Spleen (tissue), 11 donors: ENCODE measurements at regions not wholly inside any gene's neighbourhood (a gene's known extent, or its start where the extent isn't known, plus 50 kb on each side); places are given as distances from the start of the nearest gene placed in this dataset.

Source experiments
- DNase-seq: peaks from one replicate; pipeline ENCODE4 v3.0.0-alpha.2; 2020
- H3K27ac ChIP-seq, 8 donors: fragments of 200-600 bp; sonication (generic) in 7 of 8; 1 replicate in 4 of 8; 2 replicates in 4 of 8; pipeline versions ENCODE4 v1.5.0 to v1.8.0; 2016 to 2021; ENCODE audit warnings: inconsistent platforms in 4 of 8, mild to moderate bottlenecking in 4 of 8, moderate library complexity in 1 of 8
- H3K27me3 ChIP-seq, 7 donors: fragments of 200-600 bp; sonication (generic) in 6 of 7; replicated peaks in 1 of 7; 1 replicate in 4 of 7; 2 replicates in 3 of 7; pipeline versions ENCODE4 v1.5.0 to v1.8.0; 2016 to 2021; ENCODE audit warnings: inconsistent platforms in 3 of 7, mild to moderate bottlenecking in 1 of 7
- H3K36me3 ChIP-seq, 6 donors: fragments of 200-600 bp; sonication (generic) in 5 of 6; 1 replicate in 4 of 6; 2 replicates in 2 of 6; pipeline versions ENCODE4 v1.5.0 to v1.8.0; 2016 to 2021; ENCODE audit warnings: inconsistent platforms in 2 of 6
- H3K4me1 ChIP-seq, 6 donors: fragments of 200-600 bp; sonication (generic) in 5 of 6; 1 replicate in 3 of 6; 2 replicates in 3 of 6; pipeline versions ENCODE4 v1.5.0 to v1.8.0; 2016 to 2021; ENCODE audit warnings: inconsistent platforms in 3 of 6
- H3K4me3 ChIP-seq, 8 donors: fragments of 200-600 bp; sonication (generic) in 7 of 8; 1 replicate in 4 of 8; 2 replicates in 4 of 8; pipeline versions ENCODE4 v1.5.0 to v1.8.0; 2016 to 2021; ENCODE audit warnings: inconsistent platforms in 4 of 8, mild to moderate bottlenecking in 4 of 8, moderate library complexity in 2 of 8
- H3K9me3 ChIP-seq, 8 donors: fragments of 200-600 bp; sonication (generic) in 7 of 8; 1 replicate in 4 of 8; 2 replicates in 4 of 8; pipeline versions ENCODE4 v1.5.0 to v1.8.0; 2016 to 2021; ENCODE audit warnings: inconsistent platforms in 4 of 8
- CTCF ChIP-seq, 11 experiments: fragments of 200-600 bp in 7 of 11; fragments of 450-650 bp in 4 of 11; sonication (generic) in 4 of 11; IDR thresholded peaks in 8 of 11; conservative IDR thresholded peaks in 3 of 11; 1 replicate in 7 of 11; 2 replicates in 4 of 11; pipeline versions ENCODE4 v1.4.0 to v1.8.0; 2016 to 2021; ENCODE audit warnings: antibody characterized with exemption in 11 of 11, inconsistent platforms in 4 of 11, mild to moderate bottlenecking in 1 of 11
- POLR2A ChIP-seq, 3 donors: fragments of 450-650 bp; IDR thresholded peaks; one replicate each; pipeline ENCODE4 v1.5.1; 2017; ENCODE audit warnings: antibody characterized with exemption in 3 of 3, mild to moderate bottlenecking in 1 of 3
- POLR2AphosphoS5 ChIP-seq, 3 donors: sonication (generic); formaldehyde crosslinking; IDR thresholded peaks; one replicate each; pipeline ENCODE4 v1.5.1; 2017; ENCODE audit warnings: antibody characterized with exemption in 3 of 3
- WGBS, 5 donors: extraction: QIAGEN DNeasy Blood & Tissue Kit in 3 of 5; methylation state at CpG; one replicate each; pipeline versions ENCODE4 v1.1.5 to v1.1.7; 2013 to 2018; 5-methylcytosine and 5-hydroxymethylcytosine counted together
- intact Hi-C: fragments of 100-400 bp; cut with DNase I; formaldehyde crosslinking; loops from one replicate; pipeline ENCODE4 v1.15.0; 2023; ENCODE audit warnings: low total_unique reads
- donor health status: healthy with polysubstance abuse.
- donor health status: DM: no; HTN: no; CAD: no; lungs with moderate emphysema.
- donor health status: DM: no; HTN: no; CAD: no.
- donor health status: Bipolar disorder and iron deficiency.
- donor health status: healthy.
- donor health status: DM: no; HTN: no; CAD: no.
- donor health status: DM: yes; HTN: yes; CAD: no.

DNA sequence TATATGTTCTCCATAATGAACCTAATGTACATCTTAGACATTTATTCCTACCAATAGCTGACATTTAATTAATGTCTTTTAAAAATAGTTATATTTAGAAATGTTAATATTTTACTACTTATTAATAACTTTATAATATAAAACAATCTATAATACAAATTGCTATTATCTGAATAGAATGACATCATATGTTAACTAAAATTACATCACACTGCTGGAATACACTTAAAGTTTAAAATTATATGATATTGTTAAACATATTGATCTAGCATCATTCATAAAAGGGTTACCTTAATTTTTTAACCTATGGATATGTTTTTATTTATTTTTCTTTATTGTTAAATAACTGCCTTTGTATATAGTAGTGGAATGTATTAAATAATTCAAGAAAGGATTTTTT, 660.2 kb upstream of the ADGRB3 start:
- Histone ChIP-seq H3K27me3 (no peaks in the 10 kb centered on the region), H3K4me1 (no peaks in the 10 kb centered on the region), H3K4me3 (no peak overlapping the region), H3K9me3 (peaks cover 0 to 4% (median 0%) of the 10 kb centered on the region in 8 donors), H3K36me3 (no peaks in the 10 kb centered on the region), H3K27ac (no peak overlapping the region)
- TF ChIP-seq CTCF (IDR thresholded peaks at IDR 0.05 in 8 of 11, conservative IDR thresholded peaks at IDR 0.05 in 3 of 11) (no peak), POLR2A (IDR thresholded peaks at IDR 0.05) (no peak), POLR2AphosphoS5 (IDR thresholded peaks at IDR 0.05) (no peak)
- intact Hi-C loops = no loop called here
- DNase-seq = no peak

- no peak overlapping the region for H3K27ac ChIP-seq
- no peak for DNase-seq
- WGBS, 5 donors = 71 to 80% (median 79%) methylated on average over 1 of the region's 1 CpG
- H3K27me3 ChIP-seq = no peaks in the 10 kb centered on the region
- no peaks in the 10 kb centered on the region for H3K36me3 ChIP-seq
- H3K4me1 ChIP-seq = no peaks in the 10 kb centered on the region
- intact Hi-C loops = no loop called here
- no peak overlapping the region for H3K4me3 ChIP-seq
- peaks cover 0 to 4% (median 0%) of the 10 kb centered on the region in 8 donors for H3K9me3 ChIP-seq
- TF ChIP-seq POLR2AphosphoS5 (IDR thresholded peaks at IDR 0.05) (no peak), CTCF (IDR thresholded peaks at IDR 0.05 in 8 of 11, conservative IDR thresholded peaks at IDR 0.05 in 3 of 11) (no peak), POLR2A (IDR thresholded peaks at IDR 0.05) (no peak)
Observed at GRCh38 chr6:67971812-67972211, 663.3 kb upstream of the ADGRB3 start.

- WGBS, 5 donors = 84 to 88% (median 85%) methylated on average over 1 of the region's 1 CpG
- Histone ChIP-seq H3K4me1 (no peaks in the 10 kb centered on the region), H3K36me3 (no peaks in the 10 kb centered on the region), H3K9me3 (no peaks in the 10 kb centered on the region), H3K27me3 (no peaks in the 10 kb centered on the region), H3K27ac (no peak overlapping the region), H3K4me3 (no peak overlapping the region)
- intact Hi-C loops = no loop called here
- DNase-seq = no peak
- no peak for TF ChIP-seq POLR2A (IDR thresholded peaks at IDR 0.05)
- TF ChIP-seq POLR2AphosphoS5 (IDR thresholded peaks at IDR 0.05) = no peak
- TF ChIP-seq CTCF (IDR thresholded peaks at IDR 0.05 in 8 of 11, conservative IDR thresholded peaks at IDR 0.05 in 3 of 11) = no peak
Observed at GRCh38 chr6:67966830-67967229, 668.3 kb upstream of the ADGRB3 start.

DNA sequence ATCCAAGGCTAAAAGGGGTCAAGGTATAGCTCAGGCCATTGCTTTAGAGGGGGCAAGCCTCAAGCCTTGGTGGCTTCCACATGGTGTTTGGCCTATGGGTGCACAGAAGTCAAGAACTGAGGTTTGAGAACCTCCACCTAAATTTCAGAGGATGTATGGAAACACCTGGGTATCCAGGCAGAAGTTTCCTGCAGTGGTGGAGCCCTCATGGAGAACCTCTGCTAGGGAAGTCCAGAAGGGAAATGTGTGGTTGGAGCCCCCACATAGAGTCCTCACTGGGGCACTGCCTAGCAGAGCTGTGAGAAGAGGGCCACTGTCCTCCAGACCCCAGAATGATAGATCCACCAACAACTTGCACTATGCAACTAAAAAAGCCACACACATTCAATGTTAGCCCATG, 678.7 kb upstream of the ADGRB3 start:
- Histone ChIP-seq H3K4me3 (no peak overlapping the region), H3K27ac (no peak overlapping the region), H3K27me3 (no peaks in the 10 kb centered on the region), H3K9me3 (peaks cover 3 to 44% (median 22%) of the 10 kb centered on the region in 8 donors), H3K4me1 (no peaks in the 10 kb centered on the region), H3K36me3 (no peaks in the 10 kb centered on the region)
- DNase-seq = no peak
- intact Hi-C loops = no loop called here
- TF ChIP-seq POLR2A (IDR thresholded peaks at IDR 0.05) = no peak
- TF ChIP-seq POLR2AphosphoS5 (IDR thresholded peaks at IDR 0.05) = no peak
- TF ChIP-seq CTCF (IDR thresholded peaks at IDR 0.05 in 8 of 11, conservative IDR thresholded peaks at IDR 0.05 in 3 of 11) = no peak
